WERI-Rb-1 (cell line): ENCODE measurements at regions not wholly inside any gene's neighbourhood (a gene's known extent, or its start where the extent isn't known, plus 50 kb on each side); places are given as distances from the start of the nearest gene placed in this dataset.

Experiments used
- DNase-seq: peaks from one replicate; pipeline ENCODE4 v3.0.0-alpha.2; 2020
- H3K27ac ChIP-seq: fragments of 250-450 bp; sonication (Bioruptor Pico); 2 replicates; pipeline ENCODE4 v1.5.1; 2020; ENCODE audit warnings: mild to moderate bottlenecking, moderate library complexity
- H3K27me3 ChIP-seq: fragments of 250-450 bp; sonication (Bioruptor Pico); 2 replicates; pipeline ENCODE4 v1.5.1; 2021; ENCODE audit warnings: mild to moderate bottlenecking, low read depth, moderate library complexity; ENCODE audit not compliant: insufficient read depth, severe bottlenecking
- H3K36me3 ChIP-seq: fragments of 250-450 bp; sonication (Bioruptor Pico); 2 replicates; pipeline ENCODE4 v1.5.1; 2020; ENCODE audit warnings: mild to moderate bottlenecking, moderate library complexity
- H3K4me3 ChIP-seq: 2 replicates; pipeline ENCODE4 v1.5.1; 2011; ENCODE audit warnings: low read depth, mild to moderate bottlenecking, control low read depth, low read length
- H3K9me3 ChIP-seq: fragments of 250-450 bp; sonication (Bioruptor Pico); 2 replicates; pipeline ENCODE4 v1.5.1; 2021; ENCODE audit warnings: mild to moderate bottlenecking, moderate library complexity; ENCODE audit not compliant: severe bottlenecking
- CTCF ChIP-seq: IDR thresholded peaks from 2 replicates; pipeline ENCODE4 v1.5.1; 2011; ENCODE audit warnings: low read depth, mild to moderate bottlenecking, control low read depth, inconsistent platforms, low read length

GRCh38 chr18:62637403-62637802 is 77.9 kb upstream of the PHLPP1 start:
- TF ChIP-seq CTCF: no peak
- Histone ChIP-seq H3K36me3 (no peaks in the 10 kb centered on the region), H3K27me3 (no peaks in the 10 kb centered on the region), H3K4me3 (no peak overlapping the region), H3K27ac (no peak overlapping the region), H3K9me3 (no peaks in the 10 kb centered on the region)
- DNase-seq: no peak

- TF ChIP-seq CTCF: peak; percentile 70
- Histone ChIP-seq H3K4me3 (no peak overlapping the region), H3K9me3 (no peaks in the 10 kb centered on the region), H3K36me3 (no peaks in the 10 kb centered on the region), H3K27me3 (no peaks in the 10 kb centered on the region), H3K27ac (no peak overlapping the region)
- peak; percentile 55 for DNase-seq
Measured at GRCh38 chr18:62637807-62638687, 77.3 kb upstream of the PHLPP1 start.

DNA sequence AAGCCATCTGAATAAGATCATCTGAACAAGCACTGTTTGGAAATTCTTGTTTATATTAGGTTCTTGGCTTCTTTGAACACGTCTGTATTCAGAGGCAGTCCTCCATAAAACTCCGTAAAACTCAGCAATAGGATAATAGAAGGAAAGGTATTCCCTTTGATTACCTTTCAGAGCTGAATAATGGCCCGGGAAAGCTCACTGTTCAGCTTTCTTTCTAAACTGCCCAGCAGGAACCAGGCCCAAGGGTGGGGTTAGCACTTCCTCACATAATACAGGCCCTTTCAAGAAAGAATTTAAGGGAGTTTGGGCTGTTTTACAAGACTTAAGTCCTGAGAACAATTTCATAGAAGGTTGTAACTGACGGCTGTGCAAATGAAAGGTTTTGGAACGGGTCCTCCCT is 72.2 kb upstream of the PHLPP1 start:
- no peaks in the 10 kb centered on the region for H3K27me3 ChIP-seq
- no peaks in the 10 kb centered on the region for H3K9me3 ChIP-seq
- no peak overlapping the region for H3K27ac ChIP-seq
- H3K36me3 ChIP-seq: no peaks in the 10 kb centered on the region
- no peak for DNase-seq
- H3K4me3 ChIP-seq: no peak overlapping the region
- no peak for TF ChIP-seq CTCF

GRCh38 chr18:62644773-62645172 is 70.6 kb upstream of the PHLPP1 start:
- Histone ChIP-seq H3K27ac (no peak overlapping the region), H3K27me3 (no peaks in the 10 kb centered on the region), H3K36me3 (no peaks in the 10 kb centered on the region), H3K4me3 (no peak overlapping the region), H3K9me3 (no peaks in the 10 kb centered on the region)
- no peak for DNase-seq
- TF ChIP-seq CTCF: no peak

GRCh38 chr18:62647179-62647578 is 68.2 kb upstream of the PHLPP1 start:
- Histone ChIP-seq H3K4me3 (no peak overlapping the region), H3K27ac (no peak overlapping the region), H3K27me3 (no peaks in the 10 kb centered on the region), H3K9me3 (no peaks in the 10 kb centered on the region), H3K36me3 (no peaks in the 10 kb centered on the region)
- TF ChIP-seq CTCF: no peak
- DNase-seq: no peak
